ENCODE measurements at regions not wholly inside any gene's neighbourhood (a gene's known extent, or its start where the extent isn't known, plus 50 kb on each side); places are given as distances from the start of the nearest gene placed in this dataset.

- DNase-seq (no peak), FAIRE-seq (no peak)
- TF ChIP-seq CTCF (IDR thresholded peaks at IDR 0.05; ENCODE audit: borderline replicate concordance, extremely low read depth, insufficient read depth): no peak
- Histone ChIP-seq H3K4me1 (ENCODE audit: control insufficient read depth in 2 of 3, insufficient read depth in 2 of 3, low read depth in 1 of 3, low read length in 3 of 3) (no peaks in the 10 kb centered on the region), H3K9me3 (ENCODE audit: control insufficient read depth in 2 of 3, insufficient read depth in 1 of 3, low read length in 3 of 3) (peaks cover 0 to 4% (median 0%) of the 10 kb centered on the region in 3 donors), H3K9ac (ENCODE audit: low read length in 3 of 3) (no peak overlapping the region), H3K4me3 (ENCODE audit: low read length in 3 of 3) (no peak overlapping the region), H3K27ac (ENCODE audit: low read depth in 2 of 2, low read length in 2 of 2) (no peak overlapping the region), H3K27me3 (ENCODE audit: control insufficient read depth, insufficient read depth, low read length) (no peaks in the 10 kb centered on the region), H3K36me3 (ENCODE audit: control insufficient read depth in 2 of 3, insufficient read depth in 3 of 3, low read length in 3 of 3) (no peaks in the 10 kb centered on the region)
- intact Hi-C loops (cut with DNase I): no loop called here
Observed at GRCh38 chr19:20482721-20483120, 82.9 kb downstream of the ZNF737 start.

- peaks cover 0 to 4% (median 0%) of the 10 kb centered on the region in 3 donors for H3K9me3 ChIP-seq (ENCODE audit: control insufficient read depth in 2 of 3, insufficient read depth in 1 of 3, low read length in 3 of 3)
- FAIRE-seq: no peak
- intact Hi-C loops (cut with DNase I): no loop called here
Observed at GRCh38 chr19:20481736-20482135, 83.8 kb downstream of the ZNF737 start.

GRCh38 chr19:20479483-20479882 lies 86.1 kb downstream of the ZNF737 start:
- TF ChIP-seq CTCF (IDR thresholded peaks at IDR 0.05; ENCODE audit: borderline replicate concordance, extremely low read depth, insufficient read depth): no peak
- Histone ChIP-seq H3K9ac (ENCODE audit: low read length in 3 of 3) (no peak overlapping the region), H3K27me3 (ENCODE audit: control insufficient read depth, insufficient read depth, low read length) (no peaks in the 10 kb centered on the region), H3K27ac (ENCODE audit: low read depth in 2 of 2, low read length in 2 of 2) (no peak overlapping the region), H3K36me3 (ENCODE audit: control insufficient read depth in 2 of 3, insufficient read depth in 3 of 3, low read length in 3 of 3) (no peaks in the 10 kb centered on the region), H3K4me3 (ENCODE audit: low read length in 3 of 3) (no peak overlapping the region), H3K9me3 (ENCODE audit: control insufficient read depth in 2 of 3, insufficient read depth in 1 of 3, low read length in 3 of 3) (peaks cover 0 to 4% (median 0%) of the 10 kb centered on the region in 3 donors), H3K4me1 (ENCODE audit: control insufficient read depth in 2 of 3, insufficient read depth in 2 of 3, low read depth in 1 of 3, low read length in 3 of 3) (no peaks in the 10 kb centered on the region)
- DNase-seq (no peak), FAIRE-seq (no peak)
- intact Hi-C loops (cut with DNase I): no loop called here

More at GRCh38 chr19:20481736-20482135, 83.8 kb downstream of the ZNF737 start:
- Histone ChIP-seq H3K27ac (ENCODE audit: low read depth in 2 of 2, low read length in 2 of 2) (no peak overlapping the region), H3K27me3 (ENCODE audit: control insufficient read depth, insufficient read depth, low read length) (no peaks in the 10 kb centered on the region), H3K4me3 (ENCODE audit: low read length in 3 of 3) (no peak overlapping the region), H3K36me3 (ENCODE audit: control insufficient read depth in 2 of 3, insufficient read depth in 3 of 3, low read length in 3 of 3) (no peaks in the 10 kb centered on the region), H3K9ac (ENCODE audit: low read length in 3 of 3) (no peak overlapping the region), H3K4me1 (ENCODE audit: control insufficient read depth in 2 of 3, insufficient read depth in 2 of 3, low read depth in 1 of 3, low read length in 3 of 3) (no peaks in the 10 kb centered on the region)
- TF ChIP-seq CTCF (IDR thresholded peaks at IDR 0.05; ENCODE audit: borderline replicate concordance, extremely low read depth, insufficient read depth): no peak
- no peak for DNase-seq

GRCh38 chr19:20478936-20479335 lies 86.6 kb downstream of the ZNF737 start:
- H3K27ac ChIP-seq (ENCODE audit: low read depth in 2 of 2, low read length in 2 of 2): no peak overlapping the region
- no peaks in the 10 kb centered on the region for H3K4me1 ChIP-seq (ENCODE audit: control insufficient read depth in 2 of 3, insufficient read depth in 2 of 3, low read depth in 1 of 3, low read length in 3 of 3)
- intact Hi-C loops (cut with DNase I): no loop called here
- no peaks in the 10 kb centered on the region for H3K36me3 ChIP-seq (ENCODE audit: control insufficient read depth in 2 of 3, insufficient read depth in 3 of 3, low read length in 3 of 3)
- no peak for FAIRE-seq
- no peak for TF ChIP-seq CTCF (IDR thresholded peaks at IDR 0.05; ENCODE audit: borderline replicate concordance, extremely low read depth, insufficient read depth)
- no peak overlapping the region for H3K9ac ChIP-seq (ENCODE audit: low read length in 3 of 3)
- DNase-seq: no peak
- no peak overlapping the region for H3K4me3 ChIP-seq (ENCODE audit: low read length in 3 of 3)
- H3K9me3 ChIP-seq (ENCODE audit: control insufficient read depth in 2 of 3, insufficient read depth in 1 of 3, low read length in 3 of 3): peaks cover 0 to 4% (median 0%) of the 10 kb centered on the region in 3 donors
- no peaks in the 10 kb centered on the region for H3K27me3 ChIP-seq (ENCODE audit: control insufficient read depth, insufficient read depth, low read length)

Data from kidney (tissue), 13 donors.